B cell (primary cell): ENCODE measurements at regions not wholly inside any gene's neighbourhood (a gene's known extent, or its start where the extent isn't known, plus 50 kb on each side); places are given as distances from the start of the nearest gene placed in this dataset.

ENCODE experiments used
- ATAC-seq: fragments of 200-7000 bp; cut with Tn5 transposase; one replicate; pipeline ENCODE4 v1.10.0; 2021; ENCODE audit warnings: low read depth, mild to moderate bottlenecking, moderate number of reproducible peaks, moderate library complexity
- CTCF ChIA-PET: fragments of 350-600 bp; sonication (Branson Sonifier 250); formaldehyde crosslinking; loops from one replicate; lab custom pipeline; 2021; ENCODE audit warnings: antibody characterized with exemption, inconsistent platforms; lab: Charles Lee
- POLR2A ChIA-PET: fragments of 350-600 bp; sonication (Branson Sonifier 250); formaldehyde crosslinking; loops from one replicate; lab custom pipeline; 2021; ENCODE audit warnings: antibody characterized with exemption; lab: Charles Lee
- DNase-seq: peaks from one replicate; pipeline ENCODE4 v3.0.0; 2013
- H2AFZ ChIP-seq: 2 replicates; pipeline ENCODE4 v1.6.1; 2012; ENCODE audit warnings: mild to moderate bottlenecking, low read depth, low read length; ENCODE audit not compliant: insufficient read depth, poor library complexity, severe bottlenecking
- H3K27ac ChIP-seq, 2 donors: 1 replicate in 1 of 2; 2 replicates in 1 of 2; pipeline ENCODE4 v1.5.1; 2012 to 2013; ENCODE audit warnings: low read length in 2 of 2, mild to moderate bottlenecking in 2 of 2, moderate library complexity in 1 of 2
- H3K27me3 ChIP-seq, 4 experiments: fragments of 200-600 bp in 1 of 4; sonication (generic) in 1 of 4; replicated peaks in 1 of 4; 1 replicate in 2 of 4; 2 replicates in 2 of 4; pipeline versions ENCODE4 v1.6.1 to v1.7.0; 2013 to 2016; ENCODE audit warnings: low read length in 3 of 4, mild to moderate bottlenecking in 2 of 4, mixed read lengths in 1 of 4, moderate library complexity in 1 of 4; ENCODE audit not compliant: insufficient read depth in 4 of 4, control insufficient read depth in 3 of 4; ENCODE audit errors: control extremely low read depth in 1 of 4
- H3K36me3 ChIP-seq, 2 experiments: replicated peaks in 1 of 2; 1 replicate in 1 of 2; 2 replicates in 1 of 2; pipeline versions ENCODE4 v1.6.1 to v1.7.1; 2013; ENCODE audit warnings: low read length in 1 of 2; ENCODE audit not compliant: insufficient read depth in 2 of 2, control insufficient read depth in 1 of 2; ENCODE audit errors: control extremely low read depth in 1 of 2, extremely low read depth in 1 of 2
- H3K4me1 ChIP-seq, 2 donors: fragments of 200-600 bp in 1 of 2; sonication (generic) in 1 of 2; 1 replicate in 1 of 2; 2 replicates in 1 of 2; pipeline versions ENCODE4 v1.5.1 to v1.6.1; 2013 to 2017; ENCODE audit warnings: low read length in 2 of 2; ENCODE audit not compliant: control insufficient read depth in 2 of 2, insufficient read depth in 2 of 2
- H3K4me2 ChIP-seq: replicated peaks from 2 replicates; pipeline ENCODE3; 2012; ENCODE audit warnings: mild to moderate bottlenecking, low read depth, low read length; ENCODE audit not compliant: poor library complexity, severe bottlenecking
- H3K4me3 ChIP-seq, 5 experiments: fragments of 200-600 bp in 1 of 5; sonication (generic) in 1 of 5; 1 replicate in 3 of 5; 2 replicates in 2 of 5; pipeline versions ENCODE4 v1.5.1 to v1.7.0; 2011 to 2016; ENCODE audit warnings: low read length in 4 of 5, mild to moderate bottlenecking in 4 of 5, low read depth in 2 of 5, control low read depth in 1 of 5, moderate library complexity in 1 of 5; ENCODE audit not compliant: insufficient read depth in 1 of 5; ENCODE audit errors: control extremely low read depth in 1 of 5, extremely low read depth in 1 of 5
- H3K79me2 ChIP-seq: fragments of 200-600 bp; sonication (generic); one replicate; pipeline ENCODE4 v1.6.0; 2016; ENCODE audit warnings: low read length; ENCODE audit not compliant: control insufficient read depth, insufficient read depth
- H3K9ac ChIP-seq: fragments of 200-600 bp; sonication (generic); 2 replicates; pipeline ENCODE4 v1.6.1; 2017; ENCODE audit warnings: mild to moderate bottlenecking, low read length, moderate library complexity
- H3K9me3 ChIP-seq, 3 donors: one replicate each; pipeline versions ENCODE4 v1.6.1 to v1.7.1; 2013; ENCODE audit warnings: low read length in 2 of 3; ENCODE audit not compliant: control insufficient read depth in 2 of 3, insufficient read depth in 1 of 3; ENCODE audit errors: control extremely low read depth in 1 of 3
- H4K20me1 ChIP-seq: 2 replicates; pipeline ENCODE4 v1.6.0; 2012; ENCODE audit warnings: mild to moderate bottlenecking, low read length; ENCODE audit not compliant: insufficient read depth, control insufficient read depth, poor library complexity, severe bottlenecking
- H3K27ac Mint-ChIP-seq: one replicate; pipeline ENCODE4 v1.8.0; 2021; ENCODE audit warnings: mixed read lengths
- H3K27me3 Mint-ChIP-seq: one replicate; pipeline ENCODE4 v1.8.0; 2021; ENCODE audit warnings: mixed read lengths
- H3K4me1 Mint-ChIP-seq: one replicate; pipeline ENCODE4 v1.8.0; 2021; ENCODE audit warnings: mixed read lengths
- H3K4me3 Mint-ChIP-seq: one replicate; pipeline ENCODE4 v1.8.0; 2021; ENCODE audit warnings: mixed read lengths
- H3K9me3 Mint-ChIP-seq: one replicate; pipeline ENCODE4 v1.8.0; 2022; ENCODE audit warnings: mixed read lengths; ENCODE audit not compliant: insufficient read depth
- CTCF ChIP-seq: fragments of 200-600 bp; IDR thresholded peaks from one replicate; pipeline ENCODE4 v1.8.0; 2022; ENCODE audit warnings: antibody characterized with exemption, mild to moderate bottlenecking
- EZH2 ChIP-seq: IDR thresholded peaks from 2 replicates; pipeline ENCODE4 v1.6.1; 2012; ENCODE audit warnings: borderline replicate concordance, low read depth, mild to moderate bottlenecking, moderate library complexity, low read length; ENCODE audit not compliant: insufficient read depth, poor library complexity, severe bottlenecking
- WGBS: methylation state at CpG from one replicate; pipeline ENCODE4 v1.1.5; 2013; ENCODE audit warnings: missing lambda C conversion rate; ENCODE audit not compliant: insufficient coverage; 5-methylcytosine and 5-hydroxymethylcytosine counted together
- intact Hi-C: fragments of 100-400 bp; cut with micrococcal nuclease; formaldehyde crosslinking; loops from one replicate; pipeline ENCODE4 v1.10.0; 2022

- H3K9ac ChIP-seq: peak overlapping the region; percentile 71
- DNase-seq (peak; percentile 70), ATAC-seq (peak; percentile 77)
- H3K27ac Mint-ChIP-seq: peak overlapping the region; percentile 93
- H3K27ac ChIP-seq: peak overlapping the region; percentile 80
- TF ChIP-seq EZH2: no peak
- H3K9me3 ChIP-seq: no peaks in the 10 kb centered on the region
- WGBS: 0% methylated on average over 3 of the region's 18 CpGs
- peak overlapping the region; percentile 71 for H3K4me2 ChIP-seq
- H3K36me3 ChIP-seq: no peaks in the 10 kb centered on the region
- ChIA-PET POLR2A (interaction anchor here (1.0 to 2.7 kb wide), 3 partner anchors 11 to 18 kb away, joined by 3 to 12 read pairs (median 4); no protein-coding TSS in a partner anchor), CTCF (interaction anchor here (0.8 kb wide), 1 partner anchor 32 kb away, joined by 3 read pairs; no protein-coding TSS in a partner anchor)
- peaks cover 47% of the 10 kb centered on the region for H3K4me1 Mint-ChIP-seq
- H3K27me3 ChIP-seq: no peaks in the 10 kb centered on the region
- H2AFZ ChIP-seq: peak overlapping the region; percentile 54
- H3K4me3 Mint-ChIP-seq: peak overlapping the region; percentile 92
- intact Hi-C loops: loop anchor here (1.0 to 2.0 kb wide), 2 partner anchors 8 to 17 kb away; no protein-coding TSS in a partner anchor
- H3K4me1 ChIP-seq: peaks cover 23 to 24% of the 10 kb centered on the region in 2 donors
- H4K20me1 ChIP-seq: no peaks in the 10 kb centered on the region
- H3K27me3 Mint-ChIP-seq: no peaks in the 10 kb centered on the region
- peaks cover 51% of the 10 kb centered on the region for H3K79me2 ChIP-seq
- no peaks in the 10 kb centered on the region for H3K9me3 Mint-ChIP-seq
- H3K4me3 ChIP-seq: peak overlapping the region; percentile 53 to 73 (median 61)
These were observed 569.3 kb upstream of the DIPK2B start for GRCh38 chrX:45769761-45770582.

GRCh38 chrX:45768666-45769236 lies 568.1 kb upstream of the DIPK2B start:
- no peak for ATAC-seq
- Histone ChIP-seq H4K20me1 (no peaks in the 10 kb centered on the region), H3K79me2 (peaks cover 57% of the 10 kb centered on the region), H3K27ac (peak overlapping the region; percentile 80), H2AFZ (no peak overlapping the region), H3K36me3 (no peaks in the 10 kb centered on the region), H3K4me3 (peak overlapping the region; percentile 53 to 73 (median 61)), H3K9ac (peak overlapping the region; percentile 71), H3K27me3 (no peaks in the 10 kb centered on the region), H3K4me1 (peaks cover 24 to 25% of the 10 kb centered on the region in 2 donors), H3K9me3 (no peaks in the 10 kb centered on the region), H3K4me2 (peak overlapping the region; percentile 71)
- ChIA-PET CTCF (interaction anchor here (1.2 to 1.6 kb wide), 3 partner anchors 10 to 33 kb away, joined by 3 read pairs; no protein-coding TSS in a partner anchor), POLR2A (interaction anchor here (1.0 kb wide), 1 partner anchor 16 kb away, joined by 4 read pairs; no protein-coding TSS in a partner anchor)
- Mint-ChIP-seq H3K9me3 (no peaks in the 10 kb centered on the region), H3K27me3 (no peaks in the 10 kb centered on the region), H3K4me3 (peak overlapping the region; percentile 92), H3K4me1 (peaks cover 51% of the 10 kb centered on the region), H3K27ac (peak overlapping the region; percentile 93)
- intact Hi-C loops: loop anchor here (2.0 kb wide), 1 partner anchor 16 kb away; no protein-coding TSS in a partner anchor
- WGBS: no CpG with 5 or more reads among the region's 6 CpGs
- DNase-seq: peak; percentile 28
- TF ChIP-seq EZH2 (no peak), CTCF (no peak)
